ENCODE measurements at regions not wholly inside any gene's neighbourhood (a gene's known extent, or its start where the extent isn't known, plus 50 kb on each side); places are given as distances from the start of the nearest gene placed in this dataset.
"Not testable (repeated sequence)": the region's sequence is repeated elsewhere in the genome, so short reads cannot be mapped to it uniquely, and the experiment has no call there.

GRCh38 chr13:103883698-103884097, 817.5 kb upstream of the SLC10A2 start:
- H3K4me3 ChIP-seq (ENCODE audit: low read depth, low read length), result no peak overlapping the region
- no peak for TF ChIP-seq POLR2A (IDR thresholded peaks at IDR 0.05; ENCODE audit: extremely low read depth, insufficient read length)
- no peak for TF ChIP-seq CTCF (IDR thresholded peaks at IDR 0.05; ENCODE audit: low read depth, low read length)
- no peak for TF ChIP-seq MYC (IDR thresholded peaks at IDR 0.05; ENCODE audit: low read depth, low read length)
- no peak for TF ChIP-seq MAX (IDR thresholded peaks at IDR 0.05; ENCODE audit: low read depth, low read length)
- no peak for DNase-seq (ENCODE audit: low read depth)

GRCh38 chr13:103883164-103883563, 816.9 kb upstream of the SLC10A2 start:
- peak; percentile 40 for DNase-seq (ENCODE audit: low read depth)
- TF ChIP-seq MAX (IDR thresholded peaks at IDR 0.05; ENCODE audit: low read depth, low read length) (no peak), CTCF (IDR thresholded peaks at IDR 0.05; ENCODE audit: low read depth, low read length) (peak; percentile 14)
- H3K4me3 ChIP-seq (ENCODE audit: low read depth, low read length), result no peak overlapping the region

GRCh38 chr13:103880146-103880545, 813.9 kb upstream of the SLC10A2 start:
- not testable (repeated sequence) for H3K4me3 ChIP-seq (ENCODE audit: low read depth, low read length)

GRCh38 chr13:103878891-103879605, 812.8 kb upstream of the SLC10A2 start:
- no peak overlapping the region for H3K4me3 ChIP-seq (ENCODE audit: low read depth, low read length)
- TF ChIP-seq MYC (IDR thresholded peaks at IDR 0.05; ENCODE audit: low read depth, low read length), result no peak
- TF ChIP-seq MAX (IDR thresholded peaks at IDR 0.05; ENCODE audit: low read depth, low read length), result no peak
- no peak for TF ChIP-seq CTCF (IDR thresholded peaks at IDR 0.05; ENCODE audit: low read depth, low read length)
- no peak for TF ChIP-seq POLR2A (IDR thresholded peaks at IDR 0.05; ENCODE audit: extremely low read depth, insufficient read length)
- no peak for DNase-seq (ENCODE audit: low read depth)

More at GRCh38 chr13:103880146-103880545, 813.9 kb upstream of the SLC10A2 start:
- DNase-seq (ENCODE audit: low read depth), result not testable (repeated sequence)

- no peak for DNase-seq (ENCODE audit: low read depth)
- TF ChIP-seq MYC (IDR thresholded peaks at IDR 0.05; ENCODE audit: low read depth, low read length) (no peak), POLR2A (IDR thresholded peaks at IDR 0.05; ENCODE audit: extremely low read depth, insufficient read length) (no peak)
- H3K4me3 ChIP-seq (ENCODE audit: low read depth, low read length), result no peak overlapping the region
Observed at GRCh38 chr13:103876571-103876970, 810.4 kb upstream of the SLC10A2 start.

GRCh38 chr13:103873725-103874124, 807.5 kb upstream of the SLC10A2 start:
- TF ChIP-seq POLR2A (IDR thresholded peaks at IDR 0.05; ENCODE audit: extremely low read depth, insufficient read length) (no peak), CTCF (IDR thresholded peaks at IDR 0.05; ENCODE audit: low read depth, low read length) (no peak), MYC (IDR thresholded peaks at IDR 0.05; ENCODE audit: low read depth, low read length) (no peak), MAX (IDR thresholded peaks at IDR 0.05; ENCODE audit: low read depth, low read length) (no peak)
- H3K4me3 ChIP-seq (ENCODE audit: low read depth, low read length), result no peak overlapping the region
- DNase-seq (ENCODE audit: low read depth), result no peak

- TF ChIP-seq CTCF (IDR thresholded peaks at IDR 0.05; ENCODE audit: low read depth, low read length) (no peak), POLR2A (IDR thresholded peaks at IDR 0.05; ENCODE audit: extremely low read depth, insufficient read length) (no peak), MAX (IDR thresholded peaks at IDR 0.05; ENCODE audit: low read depth, low read length) (no peak)
- DNase-seq (ENCODE audit: low read depth), result no peak
- H3K4me3 ChIP-seq (ENCODE audit: low read depth, low read length), result no peak overlapping the region
Observed at GRCh38 chr13:103866048-103866447, 799.8 kb upstream of the SLC10A2 start.

All from NB4 (cell line).